Thyroid gland (tissue), 4 donors: ENCODE measurements at regions not wholly inside any gene's neighbourhood (a gene's known extent, or its start where the extent isn't known, plus 50 kb on each side); places are given as distances from the start of the nearest gene placed in this dataset.

ENCODE experiments used
- CTCF ChIP-seq, 6 experiments: fragments of 200-600 bp in 3 of 6; fragments of 450-650 bp in 3 of 6; sonication (generic) in 3 of 6; IDR thresholded peaks; one replicate each; pipeline ENCODE4 v1.5.1; 2016 to 2019; ENCODE audit warnings: antibody characterized with exemption in 6 of 6, mild to moderate bottlenecking in 2 of 6, inconsistent platforms in 1 of 6, moderate library complexity in 1 of 6
- POLR2A ChIP-seq, 2 donors: fragments of 450-650 bp; IDR thresholded peaks; one replicate each; pipeline ENCODE4 v1.6.1; 2017; ENCODE audit warnings: antibody characterized with exemption in 2 of 2, mild to moderate bottlenecking in 2 of 2, moderate library complexity in 1 of 2

GRCh38 chr2:187853381-187853791, 299.2 kb upstream of the TFPI start:
- TF ChIP-seq CTCF (IDR thresholded peaks at IDR 0.05) (no peak), POLR2A (IDR thresholded peaks at IDR 0.05) (no peak)
